ENCODE measurements at regions not wholly inside any gene's neighbourhood (a gene's known extent, or its start where the extent isn't known, plus 50 kb on each side); places are given as distances from the start of the nearest gene placed in this dataset.

- DNase-seq (ENCODE audit: low spot score), result no peak
- Histone ChIP-seq H3K4me3 (no peak overlapping the region), H3K9me3 (peaks cover 4% of the 10 kb centered on the region), H3K36me3 (no peaks in the 10 kb centered on the region), H3K27ac (no peak overlapping the region), H3K4me1 (ENCODE audit: control insufficient read depth in 1 of 2, low read depth in 2 of 2) (no peaks in the 10 kb centered on the region), H3K27me3 (replicated peaks; ENCODE audit: insufficient read depth) (no peaks in the 10 kb centered on the region)
- no peak for ATAC-seq (ENCODE audit: insufficient number of reproducible peaks, low FRiP score, low read depth)
- no peak for TF ChIP-seq CTCF (IDR thresholded peaks at IDR 0.05)
Measured at GRCh38 chr3:1710663-1711062, 388.0 kb upstream of the CNTN4 start.

GRCh38 chr3:1717524-1717923, 381.1 kb upstream of the CNTN4 start:
- ATAC-seq (ENCODE audit: insufficient number of reproducible peaks, low FRiP score, low read depth) (no peak), DNase-seq (ENCODE audit: low spot score) (no peak)
- Histone ChIP-seq H3K4me1 (ENCODE audit: control insufficient read depth in 1 of 2, low read depth in 2 of 2) (no peaks in the 10 kb centered on the region), H3K9me3 (no peaks in the 10 kb centered on the region), H3K36me3 (no peaks in the 10 kb centered on the region), H3K27ac (no peak overlapping the region), H3K27me3 (replicated peaks; ENCODE audit: insufficient read depth) (no peaks in the 10 kb centered on the region), H3K4me3 (no peak overlapping the region)
- no peak for TF ChIP-seq CTCF (IDR thresholded peaks at IDR 0.05)

GRCh38 chr3:1723726-1724125, 374.9 kb upstream of the CNTN4 start:
- Histone ChIP-seq H3K4me3 (no peak overlapping the region), H3K27me3 (replicated peaks; ENCODE audit: insufficient read depth) (no peaks in the 10 kb centered on the region), H3K27ac (no peak overlapping the region), H3K36me3 (no peaks in the 10 kb centered on the region), H3K9me3 (no peaks in the 10 kb centered on the region), H3K4me1 (ENCODE audit: control insufficient read depth in 1 of 2, low read depth in 2 of 2) (no peaks in the 10 kb centered on the region)
- ATAC-seq (ENCODE audit: insufficient number of reproducible peaks, low FRiP score, low read depth), result no peak
- DNase-seq (ENCODE audit: low spot score), result no peak
- no peak for TF ChIP-seq CTCF (IDR thresholded peaks at IDR 0.05)

GRCh38 chr3:1726741-1727140, 371.9 kb upstream of the CNTN4 start:
- DNase-seq (ENCODE audit: low spot score), result no peak
- no peak overlapping the region for H3K4me3 ChIP-seq

GRCh38 chr3:1727242-1727641, 371.4 kb upstream of the CNTN4 start:
- no peak for TF ChIP-seq CTCF (IDR thresholded peaks at IDR 0.05)
- no peaks in the 10 kb centered on the region for H3K9me3 ChIP-seq
- no peaks in the 10 kb centered on the region for H3K27me3 ChIP-seq (replicated peaks; ENCODE audit: insufficient read depth)

More at GRCh38 chr3:1726741-1727140, 371.9 kb upstream of the CNTN4 start:
- H3K4me1 ChIP-seq (ENCODE audit: control insufficient read depth in 1 of 2, low read depth in 2 of 2), result no peaks in the 10 kb centered on the region
- H3K27ac ChIP-seq, result no peak overlapping the region
- no peak for ATAC-seq (ENCODE audit: insufficient number of reproducible peaks, low FRiP score, low read depth)
- H3K36me3 ChIP-seq, result no peaks in the 10 kb centered on the region
- TF ChIP-seq CTCF (IDR thresholded peaks at IDR 0.05), result no peak
- no peaks in the 10 kb centered on the region for H3K9me3 ChIP-seq
- H3K27me3 ChIP-seq (replicated peaks; ENCODE audit: insufficient read depth), result no peaks in the 10 kb centered on the region

More at GRCh38 chr3:1727242-1727641, 371.4 kb upstream of the CNTN4 start:
- ATAC-seq (ENCODE audit: insufficient number of reproducible peaks, low FRiP score, low read depth) (no peak), DNase-seq (ENCODE audit: low spot score) (no peak)
- Histone ChIP-seq H3K27ac (no peak overlapping the region), H3K4me3 (no peak overlapping the region), H3K36me3 (no peaks in the 10 kb centered on the region), H3K4me1 (ENCODE audit: control insufficient read depth in 1 of 2, low read depth in 2 of 2) (no peaks in the 10 kb centered on the region)

All from thoracic aorta (tissue), 2 donors.